H1 (cell line): ENCODE measurements at regions not wholly inside any gene's neighbourhood (a gene's known extent, or its start where the extent isn't known, plus 50 kb on each side); places are given as distances from the start of the nearest gene placed in this dataset.

Experiments
- CTCF ChIA-PET: fragments of 300-600 bp; sonication (Branson Sonifier 250); formaldehyde crosslinking; loops from one replicate; lab custom pipeline; 2021; ENCODE audit not compliant: partially characterized antibody; lab: Charles Lee
- POLR2A ChIA-PET: fragments of 300-600 bp; sonication (Branson Sonifier 250); formaldehyde crosslinking; loops from one replicate; lab custom pipeline; 2021; ENCODE audit warnings: inconsistent platforms; ENCODE audit not compliant: partially characterized antibody; lab: Charles Lee
- DNase-seq, 2 experiments: peaks; one replicate each; pipeline versions ENCODE4 v3.0.0 to v3.0.0-alpha.2; 2010 to 2022; ENCODE audit warnings: low spot score in 2 of 2, low read depth in 1 of 2, mixed read lengths in 1 of 2
- FAIRE-seq: peaks from 2 replicates; lab custom pipeline; 2011; peaks lifted over from hg19 to GRCh38; lab: Jason Lieb, UNC
- H2AFZ ChIP-seq: 2 replicates; pipeline ENCODE4 v1.8.1; 2012; ENCODE audit warnings: low read length, inconsistent platforms
- H2AK5ac ChIP-seq: 2 replicates; pipeline ENCODE4 v1.6.1; 2013; ENCODE audit warnings: low read depth, low read length
- H2BK120ac ChIP-seq: replicated peaks from 2 replicates; pipeline ENCODE3; 2013; ENCODE audit warnings: low read depth, low read length, inconsistent platforms
- H2BK12ac ChIP-seq: 2 replicates; pipeline ENCODE4 v1.6.1; 2013; ENCODE audit warnings: low read depth, low read length
- H2BK15ac ChIP-seq: 2 replicates; pipeline ENCODE4 v1.6.1; 2013; ENCODE audit warnings: low read length
- H2BK20ac ChIP-seq: 2 replicates; pipeline ENCODE4 v1.6.1; 2013; ENCODE audit warnings: low read length
- H2BK5ac ChIP-seq: 2 replicates; pipeline ENCODE4 v1.6.1; 2013; ENCODE audit warnings: low read depth, low read length
- H3K14ac ChIP-seq: 2 replicates; pipeline ENCODE4 v1.6.1; 2013; ENCODE audit warnings: inconsistent platforms; ENCODE audit not compliant: insufficient read length
- H3K18ac ChIP-seq: 2 replicates; pipeline ENCODE4 v1.6.1; 2013; ENCODE audit warnings: low read length; ENCODE audit errors: extremely low read depth
- H3K23ac ChIP-seq: 2 replicates; pipeline ENCODE4 v1.6.1; 2013; ENCODE audit warnings: inconsistent platforms; ENCODE audit not compliant: insufficient read length
- H3K23me2 ChIP-seq: 2 replicates; pipeline ENCODE4 v1.6.1; 2013; ENCODE audit warnings: low read depth, low read length
- H3K27ac ChIP-seq: 2 replicates; pipeline ENCODE4 v1.6.1; 2011; ENCODE audit warnings: low read depth, low read length, inconsistent platforms
- H3K27me3 ChIP-seq, 4 experiments: replicated peaks in 1 of 4; 1 replicate in 1 of 4; 2 replicates in 3 of 4; pipeline versions ENCODE4 v1.6.1 to v1.8.1; 2011 to 2013; ENCODE audit warnings: low read length in 3 of 4, mild to moderate bottlenecking in 3 of 4, inconsistent platforms in 2 of 4, mixed read lengths in 2 of 4, moderate library complexity in 1 of 4; ENCODE audit not compliant: control insufficient read depth in 3 of 4, insufficient read depth in 3 of 4; ENCODE audit errors: extremely low read depth in 1 of 4
- H3K36me3 ChIP-seq, 4 experiments: 2 replicates each; pipeline versions ENCODE4 v1.6.1 to v1.8.1; 2011 to 2013; ENCODE audit warnings: mild to moderate bottlenecking in 4 of 4, low read length in 3 of 4, moderate library complexity in 2 of 4, control low read depth in 1 of 4, inconsistent platforms in 1 of 4; ENCODE audit not compliant: insufficient read depth in 4 of 4, control insufficient read depth in 2 of 4
- H3K4ac ChIP-seq: replicated peaks from 2 replicates; pipeline ENCODE3; 2013; ENCODE audit warnings: low read length, low read depth, mixed read lengths, inconsistent platforms; ENCODE audit not compliant: insufficient read length
- H3K4me1 ChIP-seq, 4 experiments: replicated peaks in 1 of 4; 1 replicate in 1 of 4; 2 replicates in 3 of 4; pipeline versions ENCODE4 v1.6.1 to v1.8.1; 2011 to 2013; ENCODE audit warnings: low read length in 3 of 4, inconsistent platforms in 2 of 4, mixed read lengths in 1 of 4; ENCODE audit not compliant: insufficient read depth in 4 of 4, control insufficient read depth in 3 of 4
- H3K4me2 ChIP-seq, 2 experiments: 2 replicates each; pipeline versions ENCODE4 v1.6.1 to v1.8.1; 2011 to 2013; ENCODE audit warnings: low read depth in 2 of 2, low read length in 2 of 2, control low read depth in 1 of 2, inconsistent platforms in 1 of 2, mild to moderate bottlenecking in 1 of 2; ENCODE audit not compliant: insufficient read depth in 1 of 2
- H3K4me3 ChIP-seq, 4 experiments: fragments of 200-600, 300-600 bp in 1 of 4; sonication (generic), shearing (Covaris generic), sonication (Bioruptor Twin) in 1 of 4; 2 replicates each; pipeline versions ENCODE4 v1.5.1 to v1.8.1; 2011 to 2016; ENCODE audit warnings: low read length in 4 of 4, low read depth in 3 of 4, control low read depth in 2 of 4, inconsistent platforms in 2 of 4, mild to moderate bottlenecking in 2 of 4, mixed read lengths in 1 of 4, moderate library complexity in 1 of 4; ENCODE audit not compliant: insufficient read depth in 2 of 4; ENCODE audit errors: extremely low read depth in 1 of 4
- H3K56ac ChIP-seq: replicated peaks from 2 replicates; pipeline ENCODE3; 2013; ENCODE audit warnings: low read depth, mild to moderate bottlenecking, mixed read lengths, low read length, inconsistent platforms; ENCODE audit not compliant: insufficient read length
- H3K79me1 ChIP-seq: 2 replicates; pipeline ENCODE4 v1.6.1; 2013; ENCODE audit warnings: low read depth, low read length, control low read depth
- H3K79me2 ChIP-seq, 2 experiments: 2 replicates each; pipeline versions ENCODE4 v1.6.1 to v1.8.1; 2012 to 2013; ENCODE audit warnings: low read length in 2 of 2, mild to moderate bottlenecking in 2 of 2, inconsistent platforms in 1 of 2; ENCODE audit not compliant: insufficient read depth in 2 of 2, control insufficient read depth in 1 of 2
- H3K9ac ChIP-seq, 4 experiments: replicated peaks in 1 of 4; 1 replicate in 1 of 4; 2 replicates in 3 of 4; pipeline versions ENCODE4 v1.6.1 to v1.8.1; 2011 to 2013; ENCODE audit warnings: low read depth in 3 of 4, low read length in 3 of 4, control low read depth in 2 of 4, mild to moderate bottlenecking in 2 of 4, moderate library complexity in 2 of 4, inconsistent platforms in 1 of 4; ENCODE audit errors: extremely low read depth in 1 of 4
- H3K9me3 ChIP-seq, 2 experiments: 2 replicates each; pipeline versions ENCODE4 v1.6.1 to v1.8.1; 2012 to 2013; ENCODE audit warnings: mild to moderate bottlenecking in 2 of 2, moderate library complexity in 2 of 2, control low read depth in 1 of 2, inconsistent platforms in 1 of 2, low read depth in 1 of 2, low read length in 1 of 2, mixed read lengths in 1 of 2; ENCODE audit not compliant: insufficient read depth in 2 of 2
- H4K20me1 ChIP-seq, 2 experiments: replicated peaks in 1 of 2; 2 replicates each; pipeline versions ENCODE3 to v1.8.1; 2011 to 2013; ENCODE audit warnings: inconsistent platforms in 2 of 2, low read length in 2 of 2, mild to moderate bottlenecking in 1 of 2; ENCODE audit not compliant: insufficient read depth in 2 of 2, control insufficient read depth in 1 of 2
- H4K5ac ChIP-seq: 2 replicates; pipeline ENCODE4 v1.6.1; 2013; ENCODE audit warnings: low read length, low read depth, mixed read lengths, inconsistent platforms; ENCODE audit not compliant: insufficient read length
- H4K8ac ChIP-seq: 2 replicates; pipeline ENCODE4 v1.8.0; 2013; ENCODE audit warnings: mild to moderate bottlenecking, moderate library complexity, low read length, inconsistent platforms; ENCODE audit not compliant: insufficient read depth; ENCODE audit errors: extremely low read depth
- H4K91ac ChIP-seq: replicated peaks from 2 replicates; pipeline ENCODE3; 2013; ENCODE audit warnings: low read length, mixed read lengths, inconsistent platforms; ENCODE audit not compliant: insufficient read length
- BACH1 ChIP-seq: IDR thresholded peaks from 2 replicates; pipeline ENCODE4 v1.6.1; 2012; ENCODE audit warnings: low read length, improper control_type of control experiment
- CEBPB ChIP-seq: IDR thresholded peaks from 2 replicates; pipeline ENCODE4 v1.6.1; 2012; ENCODE audit warnings: low read depth, low read length
- HDAC2 ChIP-seq, 2 experiments: fragments of 300-600 bp in 1 of 2; sonication (generic) in 1 of 2; IDR thresholded peaks; 2 replicates each; pipeline ENCODE4 v1.6.1; 2011 to 2012; ENCODE audit warnings: low read depth in 2 of 2, low read length in 2 of 2, mild to moderate bottlenecking in 2 of 2, moderate library complexity in 2 of 2, borderline replicate concordance in 1 of 2, inconsistent platforms in 1 of 2
- MAX ChIP-seq: IDR thresholded peaks from 2 replicates; pipeline ENCODE4 v1.6.1; 2012; ENCODE audit warnings: inconsistent platforms
- POLR2AphosphoS5 ChIP-seq: IDR thresholded peaks from 2 replicates; pipeline ENCODE4 v1.6.1; 2011; ENCODE audit warnings: low read depth, low read length
- RAD21 ChIP-seq, 2 experiments: IDR thresholded peaks in 1 of 2; conservative IDR thresholded peaks in 1 of 2; 2 replicates each; pipeline ENCODE4 v1.6.1; 2011; ENCODE audit warnings: low read depth in 2 of 2, low read length in 2 of 2, improper control_type of control experiment in 1 of 2, inconsistent platforms in 1 of 2, mild to moderate bottlenecking in 1 of 2, moderate library complexity in 1 of 2
- RBBP5 ChIP-seq: IDR thresholded peaks from 2 replicates; pipeline ENCODE4 v1.7.1; 2012; ENCODE audit warnings: low read depth, mild to moderate bottlenecking, inconsistent platforms, low read length, moderate library complexity, borderline replicate concordance
- RFX5 ChIP-seq: IDR thresholded peaks from 2 replicates; pipeline ENCODE4 v1.6.1; 2011; ENCODE audit warnings: low read depth, low read length, improper control_type of control experiment, borderline replicate concordance
- RXRA ChIP-seq: IDR thresholded peaks from 2 replicates; pipeline ENCODE4 v1.6.1; 2011; ENCODE audit warnings: low read depth, mild to moderate bottlenecking, low read length, moderate library complexity; ENCODE audit not compliant: insufficient read depth
- SP4 ChIP-seq: IDR thresholded peaks from 2 replicates; pipeline ENCODE4 v1.6.1; 2012; ENCODE audit warnings: low read length, inconsistent platforms
- TAF1 ChIP-seq: IDR thresholded peaks from 2 replicates; pipeline ENCODE4 v1.6.1; 2011; ENCODE audit warnings: mild to moderate bottlenecking, low read depth, low read length
- TBP ChIP-seq: IDR thresholded peaks from 2 replicates; pipeline ENCODE4 v1.6.1; 2011; ENCODE audit warnings: low read depth, low read length, improper control_type of control experiment
- ZNF274 ChIP-seq: IDR thresholded peaks from 2 replicates; pipeline ENCODE4 v1.7.0; 2012; ENCODE audit warnings: low read length, borderline replicate concordance; ENCODE audit errors: extremely low read depth
- WGBS, 2 experiments: shearing (Covaris generic) in 1 of 2; methylation state at CpG; one replicate each; pipeline versions ENCODE4 v1.1.6 to v1.1.7; 2013 to 2015; ENCODE audit warnings: low lambda C conversion rate in 2 of 2, mixed read lengths in 2 of 2, inconsistent platforms in 1 of 2, low coverage in 1 of 2, missing lambda C conversion rate in 1 of 2; ENCODE audit not compliant: insufficient replicate concordance in 2 of 2, insufficient coverage in 1 of 2, insufficient read length in 1 of 2; ENCODE audit errors: extremely low coverage in 1 of 2, missing lambda C conversion rate in 1 of 2; 5-methylcytosine and 5-hydroxymethylcytosine counted together

DNA sequence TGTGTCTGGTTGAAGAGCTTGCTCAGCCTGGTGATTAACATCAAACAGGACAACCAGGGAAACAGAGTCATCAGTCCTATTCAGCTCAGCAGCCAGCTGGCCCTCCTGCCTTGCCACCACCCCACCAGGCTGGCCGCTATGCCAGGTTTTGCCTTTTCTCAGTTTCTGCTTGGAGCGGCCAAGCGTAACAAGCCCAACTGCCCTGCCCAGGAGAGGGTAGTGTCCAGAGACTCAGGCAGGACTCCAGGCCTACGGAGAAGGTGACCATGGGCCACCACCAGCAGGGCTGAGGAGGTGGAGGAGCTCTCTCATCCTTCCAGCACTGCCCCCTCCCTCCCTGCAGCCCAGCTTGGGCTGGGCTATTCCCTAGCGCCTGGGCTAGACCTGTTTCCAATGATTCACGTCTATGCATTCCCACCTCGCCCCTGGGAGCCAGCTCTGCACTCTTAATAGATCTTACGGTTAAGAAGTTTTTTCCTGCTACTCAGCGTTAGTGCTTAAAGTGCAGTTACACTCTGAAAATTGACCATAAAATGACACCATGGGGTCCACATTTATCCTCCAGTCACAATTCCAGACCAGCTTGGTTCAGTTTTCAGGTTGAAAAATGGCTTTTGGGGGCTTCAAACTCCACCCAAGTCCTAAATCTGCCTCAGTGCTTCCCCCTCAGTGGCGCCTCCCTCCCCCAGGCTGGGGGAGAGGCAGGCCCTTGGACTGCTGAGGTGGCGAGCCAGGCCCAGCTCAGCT is 124.0 kb upstream of the PJA1 start:
- Histone ChIP-seq H3K27me3 (peaks cover 2 to 27% (median 19%) of the 10 kb centered on the region in 4 experiments), H4K5ac (no peak overlapping the region), H2BK15ac (no peak overlapping the region), H2AK5ac (no peak overlapping the region), H3K14ac (no peak overlapping the region), H3K79me2 (no peaks in the 10 kb centered on the region), H2BK20ac (no peak overlapping the region), H3K9ac (no peak overlapping the region), H3K4ac (no peak overlapping the region), H4K91ac (no peak overlapping the region), H3K23ac (no peak overlapping the region), H3K9me3 (no peaks in the 10 kb centered on the region), H2AFZ (no peak overlapping the region), H3K18ac (no peak overlapping the region; the same call in 1 of the 2 replicates), H3K27ac (no peak overlapping the region), H3K23me2 (no peaks in the 10 kb centered on the region), H3K36me3 (no peaks in the 10 kb centered on the region), H3K4me1 (peaks cover 0 to 13% (median 6%) of the 10 kb centered on the region in 4 experiments; a peak in 6 of 7 replicates), H4K8ac (no peak overlapping the region), H2BK120ac (no peak overlapping the region), H3K56ac (no peak overlapping the region), H4K20me1 (no peaks in the 10 kb centered on the region), H2BK12ac (no peak overlapping the region), H3K4me2 (no peak overlapping the region), H2BK5ac (no peak overlapping the region), H3K79me1 (no peaks in the 10 kb centered on the region), H3K4me3 (no peak overlapping the region)
- DNase-seq (no peak), FAIRE-seq (no peak)
- POLR2A ChIA-PET, result no interaction called here
- 73% methylated on average over 6 of the region's 11 CpGs; no CpG with 5 or more reads in 1 of the 2 experiments for WGBS, 2 experiments
- CTCF ChIA-PET, result interaction anchor here (0.8 to 2.8 kb wide), 6 partner anchors 17 to 462 kb away, joined by 3 to 26 read pairs (median 4); partner anchors contain the start of gene EFNB1
- TF ChIP-seq RFX5, result no peak
- no peak for TF ChIP-seq SP4
- no peak for TF ChIP-seq POLR2AphosphoS5
- no peak for TF ChIP-seq ZNF274
- no peak for TF ChIP-seq RBBP5
- TF ChIP-seq TBP, result no peak
- TF ChIP-seq HDAC2 (IDR thresholded peaks at IDR 0.05; ENCODE audit: borderline replicate concordance in 1 of 2, low read depth in 2 of 2, low read length in 2 of 2), result no peak
- no peak for TF ChIP-seq RXRA
- TF ChIP-seq RAD21 (IDR thresholded peaks at IDR 0.05 in 1 of 2, conservative IDR thresholded peaks at IDR 0.05 in 1 of 2; ENCODE audit: low read depth in 2 of 2, low read length in 2 of 2), result no peak
- no peak for TF ChIP-seq BACH1
- no peak for TF ChIP-seq TAF1
- TF ChIP-seq MAX, result no peak
- no peak for TF ChIP-seq CEBPB
